22Rv1 (cell line): ENCODE measurements at regions not wholly inside any gene's neighbourhood (a gene's known extent, or its start where the extent isn't known, plus 50 kb on each side); places are given as distances from the start of the nearest gene placed in this dataset.
"Not testable (repeated sequence)": the region's sequence is repeated elsewhere in the genome, so short reads cannot be mapped to it uniquely, and the experiment has no call there.

ENCODE experiments used
- H3K27ac ChIP-seq: fragments of 450-650 bp; 2 replicates; pipeline ENCODE4 v1.5.1; 2017
- CTCF ChIP-seq: fragments of 450-650 bp; IDR thresholded peaks from 2 replicates; pipeline ENCODE4 v1.5.1; 2017; ENCODE audit warnings: mild to moderate bottlenecking
- ZFX ChIP-seq: fragments of 450-650 bp; IDR thresholded peaks from 2 replicates; pipeline ENCODE4 v1.6.1; 2017; ENCODE audit warnings: antibody characterized with exemption, borderline replicate concordance

DNA sequence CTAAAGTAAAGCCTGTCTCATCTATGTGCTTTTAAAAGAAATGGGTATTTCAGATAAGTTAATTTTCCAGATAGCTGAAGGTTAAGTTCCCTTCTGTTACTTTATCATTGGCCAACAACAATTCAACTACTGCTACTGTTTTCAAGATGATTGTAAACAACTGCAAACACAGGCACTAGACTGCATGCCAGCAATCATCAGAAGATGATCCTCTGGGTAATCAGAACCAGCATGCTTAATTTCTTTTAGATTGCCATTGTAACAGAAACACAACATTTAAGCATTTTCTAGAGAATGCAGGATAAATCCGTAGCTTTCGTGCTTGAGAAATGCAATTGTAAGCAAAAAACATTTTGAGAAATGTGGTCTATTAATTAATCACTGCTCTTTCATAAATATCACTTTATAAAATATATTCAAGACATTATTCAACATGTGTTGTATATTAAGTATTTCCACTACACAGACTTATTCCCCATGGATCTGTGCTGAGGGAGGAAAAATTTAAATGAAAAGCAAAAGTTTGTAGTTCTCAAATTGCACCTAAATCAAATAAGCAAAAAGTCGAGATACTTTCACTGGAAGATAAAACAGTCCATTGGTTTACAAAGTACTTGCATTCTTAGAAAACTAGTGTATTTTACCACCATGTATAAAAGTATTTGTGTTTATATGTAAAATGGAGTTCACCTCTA is 133.7 kb downstream of the ATL2 start:
- no peak for TF ChIP-seq CTCF
- H3K27ac ChIP-seq: no peak overlapping the region

DNA sequence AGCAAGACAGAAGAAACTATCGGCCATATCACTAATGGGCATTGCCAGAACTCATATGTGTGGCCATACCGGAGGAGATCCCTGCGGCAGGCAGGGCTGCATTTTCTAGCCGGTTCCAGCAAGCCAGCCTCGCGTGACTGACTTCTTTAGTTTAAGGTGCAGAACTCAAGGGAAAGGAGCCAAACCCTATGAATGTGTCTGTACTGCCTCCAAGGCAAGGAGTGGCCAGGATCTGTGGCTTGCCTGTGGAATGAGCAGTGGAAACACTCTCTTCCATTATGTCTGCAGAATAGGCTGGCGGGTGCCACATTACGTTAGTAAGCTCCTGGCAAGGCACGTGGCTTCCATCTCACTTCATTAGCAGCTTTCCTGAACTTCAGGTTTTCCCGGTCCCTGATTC is 137.6 kb downstream of the ATL2 start:
- no peak overlapping the region for H3K27ac ChIP-seq
- no peak for TF ChIP-seq ZFX
- TF ChIP-seq CTCF: no peak

DNA sequence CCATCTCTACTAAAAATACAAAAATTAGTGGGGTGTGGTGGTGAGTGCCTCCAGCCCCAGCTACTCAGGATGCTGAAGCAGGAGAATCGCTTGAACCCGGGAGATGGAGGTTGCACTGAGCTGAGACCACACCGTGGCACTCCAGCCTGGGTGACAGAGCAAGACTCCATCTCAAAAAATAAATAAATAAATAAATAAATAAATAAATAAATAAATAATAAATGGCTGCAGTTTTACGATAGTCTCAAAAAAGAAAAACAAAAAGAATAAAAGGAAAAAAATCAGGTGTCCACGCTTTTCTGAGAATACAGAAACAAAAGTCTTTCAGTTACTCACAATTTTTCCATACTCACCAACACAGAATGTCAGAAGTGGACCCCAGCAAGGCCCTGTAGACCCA is 138.4 kb downstream of the ATL2 start:
- H3K27ac ChIP-seq: not testable (repeated sequence)

DNA sequence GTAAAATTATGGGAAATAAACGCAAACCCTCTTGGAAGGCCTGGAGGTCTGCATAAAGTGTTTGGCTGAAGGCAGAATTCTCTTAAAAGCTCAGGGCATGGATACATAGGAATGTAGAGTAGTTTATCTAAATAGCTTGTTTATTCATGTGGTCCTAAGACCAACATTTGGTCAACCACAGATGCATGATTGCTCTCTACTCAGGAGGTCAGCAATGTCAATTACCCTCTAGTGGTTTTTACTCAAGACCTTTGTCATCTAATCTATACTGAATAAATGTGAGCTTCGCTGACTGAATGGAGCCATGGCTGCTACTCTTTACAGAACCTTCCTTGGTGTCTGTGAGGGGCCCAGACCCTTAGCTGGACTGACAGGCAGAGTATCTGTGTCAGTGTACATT is 139.8 kb downstream of the ATL2 start:
- no peak overlapping the region for H3K27ac ChIP-seq
- TF ChIP-seq CTCF: no peak
- TF ChIP-seq ZFX: no peak

DNA sequence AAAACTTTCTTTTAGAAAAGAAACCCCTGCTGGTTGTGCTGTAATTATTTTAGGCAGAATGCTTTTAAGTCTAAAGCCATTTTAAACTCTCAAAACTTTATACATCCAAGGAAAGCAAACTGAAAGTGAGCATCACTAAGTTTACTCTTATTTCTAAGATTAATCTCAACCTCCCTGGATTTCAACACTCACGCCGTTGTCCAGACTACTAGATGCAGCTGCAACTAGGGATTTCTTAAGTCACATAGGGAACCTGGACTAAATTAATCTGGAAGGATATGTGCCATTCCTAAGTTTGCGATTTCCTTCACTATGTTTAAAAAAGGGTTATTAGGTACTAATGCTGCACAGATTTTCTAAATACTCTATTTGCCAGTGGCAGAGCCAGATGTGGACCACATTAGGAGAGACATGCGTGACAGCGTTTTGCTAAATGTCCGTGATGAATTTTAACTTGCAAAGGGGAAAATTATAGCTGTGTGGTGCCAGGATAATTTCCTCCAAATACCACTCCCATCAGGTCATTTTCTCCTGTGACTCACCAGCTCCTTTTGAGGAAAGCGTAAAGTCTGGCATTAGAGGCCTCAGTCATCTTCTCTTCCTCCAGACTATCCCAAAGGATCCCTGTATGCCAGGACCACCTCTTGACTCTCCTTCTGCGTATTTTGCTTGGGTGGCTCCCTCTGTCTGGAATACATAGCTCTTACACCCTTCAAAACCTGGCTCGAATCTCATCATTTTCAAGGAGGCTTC is 143.7 kb downstream of the ATL2 start:
- H3K27ac ChIP-seq: no peak overlapping the region

GRCh38 chr2:38232454-38232853 is 144.6 kb downstream of the ATL2 start:
- TF ChIP-seq CTCF (no peak), ZFX (no peak)
- H3K27ac ChIP-seq: no peak overlapping the region

More for the DNA sequence above, 143.7 kb downstream of the ATL2 start:
- no peak for TF ChIP-seq ZFX
- TF ChIP-seq CTCF: no peak

DNA sequence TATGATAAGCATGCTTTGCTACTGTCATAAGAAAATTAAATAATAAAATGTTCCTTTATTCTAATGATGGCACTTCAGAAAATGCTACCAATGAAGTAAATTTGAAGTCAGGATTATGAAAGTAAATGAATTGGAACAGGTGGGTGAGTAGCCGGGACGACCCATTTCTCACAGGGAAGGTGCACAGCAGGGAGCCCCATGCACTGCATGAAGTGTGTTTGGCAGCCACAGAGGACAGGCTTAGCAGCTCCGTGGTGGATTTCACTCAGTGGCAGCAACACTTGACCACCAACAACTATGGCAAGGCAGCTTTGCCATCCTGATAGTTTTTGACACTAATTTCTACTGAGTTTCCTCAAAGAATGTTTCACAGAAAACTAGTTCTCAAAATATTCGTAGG is 146.3 kb downstream of the ATL2 start:
- TF ChIP-seq ZFX: no peak
- no peak for TF ChIP-seq CTCF
- no peak overlapping the region for H3K27ac ChIP-seq

DNA sequence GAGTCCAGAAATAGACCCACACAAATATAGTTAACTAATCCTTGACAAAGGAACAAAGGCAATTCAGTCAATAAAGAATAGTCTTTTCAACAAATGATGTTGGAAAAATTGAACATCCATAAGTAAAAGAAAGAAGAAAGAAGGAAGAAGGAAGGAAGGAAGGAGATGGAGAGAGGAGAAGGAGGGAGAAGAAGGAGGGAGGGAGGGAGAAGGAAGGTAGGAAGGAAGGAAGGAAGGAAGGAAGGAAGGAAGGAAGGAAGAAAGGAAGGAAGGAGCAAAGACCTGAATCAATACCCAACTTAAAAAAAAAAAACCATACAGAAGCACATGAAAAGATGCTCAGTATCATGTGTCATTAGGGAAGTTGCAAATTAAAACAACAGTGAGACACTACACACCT is 148.3 kb downstream of the ATL2 start:
- H3K27ac ChIP-seq: no peak overlapping the region
- TF ChIP-seq ZFX: no peak
